ENCODE measurements at regions not wholly inside any gene's neighbourhood (a gene's known extent, or its start where the extent isn't known, plus 50 kb on each side); places are given as distances from the start of the nearest gene placed in this dataset.

- H3K9me3 ChIP-seq = no peaks in the 10 kb centered on the region
- 60 to 81% methylated on average over 3 of the region's 3 CpGs for WGBS, 2 donors
- H3K4me3 ChIP-seq (replicated peaks in 1 of 3) = no peak overlapping the region
- H3K36me3 ChIP-seq = no peaks in the 10 kb centered on the region
- H3K27ac ChIP-seq = no peak overlapping the region
- no peak for DNase-seq
- H3K4me1 ChIP-seq = no peaks in the 10 kb centered on the region
- intact Hi-C loops (cut with DNase I) = no loop called here
- no peak for TF ChIP-seq CTCF (IDR thresholded peaks at IDR 0.05)
- TF ChIP-seq POLR2A (IDR thresholded peaks at IDR 0.05) = no peak
- no peaks in the 10 kb centered on the region for H3K27me3 ChIP-seq
These were observed 177.7 kb downstream of the INSIG2 start for GRCh38 chr2:118265873-118266455.

- H3K4me3 ChIP-seq (replicated peaks in 1 of 3) = no peak overlapping the region
- H3K9me3 ChIP-seq = no peaks in the 10 kb centered on the region
- H3K4me1 ChIP-seq = no peaks in the 10 kb centered on the region
- H3K27ac ChIP-seq = no peak overlapping the region
- DNase-seq = no peak
- H3K36me3 ChIP-seq = no peaks in the 10 kb centered on the region
- intact Hi-C loops (cut with DNase I) = no loop called here
- no peaks in the 10 kb centered on the region for H3K27me3 ChIP-seq
- 84 to 86% methylated on average over 7 of the region's 7 CpGs for WGBS, 2 donors
- TF ChIP-seq POLR2A (IDR thresholded peaks at IDR 0.05) (no peak), CTCF (IDR thresholded peaks at IDR 0.05) (no peak)
These were observed 176.1 kb downstream of the INSIG2 start for GRCh38 chr2:118264232-118264990.

GRCh38 chr2:118257696-118258095, 169.4 kb downstream of the INSIG2 start:
- DNase-seq = no peak
- TF ChIP-seq CTCF (IDR thresholded peaks at IDR 0.05) (no peak), POLR2A (IDR thresholded peaks at IDR 0.05) (no peak)
- H3K36me3 ChIP-seq = no peaks in the 10 kb centered on the region
- H3K9me3 ChIP-seq = no peaks in the 10 kb centered on the region
- 89 to 92% methylated on average over 2 of the region's 2 CpGs for WGBS, 2 donors
- H3K4me3 ChIP-seq (replicated peaks in 1 of 3) = no peak overlapping the region
- H3K4me1 ChIP-seq = no peaks in the 10 kb centered on the region
- H3K27me3 ChIP-seq = no peaks in the 10 kb centered on the region
- no peak overlapping the region for H3K27ac ChIP-seq
- intact Hi-C loops (cut with DNase I) = no loop called here

- no peak overlapping the region for H3K27ac ChIP-seq
- no peak for TF ChIP-seq CTCF (IDR thresholded peaks at IDR 0.05)
- no peak for TF ChIP-seq POLR2A (IDR thresholded peaks at IDR 0.05)
- 36 to 43% methylated on average over 5 of the region's 5 CpGs for WGBS, 2 donors
These were observed 167.6 kb downstream of the INSIG2 start for GRCh38 chr2:118255771-118256372.

GRCh38 chr2:118255301-118255700, 167.0 kb downstream of the INSIG2 start:
- Histone ChIP-seq H3K36me3 (no peaks in the 10 kb centered on the region), H3K4me3 (replicated peaks in 1 of 3) (no peak overlapping the region), H3K27me3 (no peaks in the 10 kb centered on the region), H3K9me3 (no peaks in the 10 kb centered on the region), H3K27ac (no peak overlapping the region), H3K4me1 (no peaks in the 10 kb centered on the region)
- no peak for DNase-seq
- TF ChIP-seq CTCF (IDR thresholded peaks at IDR 0.05) (no peak), POLR2A (IDR thresholded peaks at IDR 0.05) (no peak)
- WGBS, 2 donors = 60 to 63% methylated on average over 2 of the region's 2 CpGs
- intact Hi-C loops (cut with DNase I) = no loop called here

More at GRCh38 chr2:118255771-118256372, 167.6 kb downstream of the INSIG2 start:
- intact Hi-C loops (cut with DNase I) = no loop called here
- H3K4me3 ChIP-seq (replicated peaks in 1 of 3) = no peak overlapping the region
- H3K36me3 ChIP-seq = no peaks in the 10 kb centered on the region
- no peaks in the 10 kb centered on the region for H3K4me1 ChIP-seq
- DNase-seq = no peak
- no peaks in the 10 kb centered on the region for H3K9me3 ChIP-seq
- no peaks in the 10 kb centered on the region for H3K27me3 ChIP-seq

All from thyroid gland (tissue), 4 donors.